Neuronal stem cell (in vitro differentiated cells): ENCODE measurements at regions not wholly inside any gene's neighbourhood (a gene's known extent, or its start where the extent isn't known, plus 50 kb on each side); places are given as distances from the start of the nearest gene placed in this dataset.

Experiments used
- DNase-seq: peaks from one replicate; pipeline ENCODE4 v3.0.0-alpha.2; 2013; ENCODE audit warnings: low spot score
- H2AFZ ChIP-seq: one replicate; pipeline ENCODE4 v1.6.1; 2013; ENCODE audit warnings: mild to moderate bottlenecking, low read length, inconsistent platforms
- H2AK5ac ChIP-seq: 2 replicates; pipeline ENCODE4 v1.6.1; 2013; ENCODE audit warnings: low read depth, mild to moderate bottlenecking, inconsistent platforms, low read length, moderate library complexity, mixed read lengths
- H2BK120ac ChIP-seq: 2 replicates; pipeline ENCODE4 v1.6.1; 2013; ENCODE audit warnings: low read depth, mild to moderate bottlenecking, inconsistent platforms, low read length, moderate library complexity, mixed read lengths
- H2BK12ac ChIP-seq: one replicate; pipeline ENCODE4 v1.6.1; 2013; ENCODE audit warnings: low read length, inconsistent platforms
- H2BK15ac ChIP-seq: 2 replicates; pipeline ENCODE4 v1.6.1; 2013; ENCODE audit warnings: mild to moderate bottlenecking, low read length, inconsistent platforms, mixed read lengths
- H2BK5ac ChIP-seq: one replicate; pipeline ENCODE4 v1.6.1; 2013; ENCODE audit warnings: inconsistent platforms, mild to moderate bottlenecking, low read length, moderate library complexity
- H3K14ac ChIP-seq: one replicate; pipeline ENCODE4 v1.6.1; 2013; ENCODE audit warnings: low read length, inconsistent platforms
- H3K18ac ChIP-seq: 2 replicates; pipeline ENCODE4 v1.6.1; 2013; ENCODE audit warnings: low read length, inconsistent platforms
- H3K23ac ChIP-seq: 2 replicates; pipeline ENCODE4 v1.6.1; 2013; ENCODE audit warnings: low read depth, mild to moderate bottlenecking, mixed read lengths, low read length, inconsistent platforms; ENCODE audit not compliant: poor library complexity
- H3K27ac ChIP-seq: replicated peaks from 3 replicates; pipeline ENCODE4 v1.5.1; 2013; ENCODE audit warnings: low read length, inconsistent platforms
- H3K27me3 ChIP-seq, 3 experiments: 2 replicates each; pipeline ENCODE4 v1.6.1; 2013; ENCODE audit warnings: low read length in 3 of 3, mild to moderate bottlenecking in 2 of 3, inconsistent platforms in 1 of 3, low read depth in 1 of 3, mixed read lengths in 1 of 3, moderate library complexity in 1 of 3; ENCODE audit not compliant: control insufficient read depth in 3 of 3, insufficient read depth in 3 of 3
- H3K36me3 ChIP-seq, 2 donors: replicated peaks in 1 of 2; 2 replicates each; pipeline ENCODE4 v1.6.1; 2013; ENCODE audit warnings: low read length in 2 of 2; ENCODE audit not compliant: control insufficient read depth in 2 of 2, insufficient read depth in 2 of 2
- H3K4ac ChIP-seq: 2 replicates; pipeline ENCODE4 v1.6.1; 2013; ENCODE audit warnings: inconsistent platforms, mild to moderate bottlenecking, low read length, moderate library complexity
- H3K4me1 ChIP-seq, 2 donors: 1 replicate in 1 of 2; 2 replicates in 1 of 2; pipeline ENCODE4 v1.6.1; 2013; ENCODE audit warnings: low read length in 2 of 2, low read depth in 1 of 2; ENCODE audit not compliant: control insufficient read depth in 2 of 2, insufficient read depth in 1 of 2
- H3K4me2 ChIP-seq: one replicate; pipeline ENCODE4 v1.6.1; 2013; ENCODE audit warnings: mild to moderate bottlenecking, low read length, inconsistent platforms; ENCODE audit not compliant: insufficient read depth, poor library complexity, severe bottlenecking
- H3K4me3 ChIP-seq, 2 donors: 2 replicates each; pipeline ENCODE4 v1.5.1; 2013; ENCODE audit warnings: low read length in 2 of 2, mild to moderate bottlenecking in 2 of 2, inconsistent platforms in 1 of 2, moderate library complexity in 1 of 2
- H3K79me1 ChIP-seq: one replicate; pipeline ENCODE4 v1.6.1; 2013; ENCODE audit warnings: low read depth, mild to moderate bottlenecking, inconsistent platforms, low read length, moderate library complexity
- H3K9ac ChIP-seq: one replicate; pipeline ENCODE4 v1.6.1; 2013; ENCODE audit warnings: mild to moderate bottlenecking, low read depth, low read length, inconsistent platforms; ENCODE audit not compliant: poor library complexity
- H3K9me3 ChIP-seq, 2 donors: replicated peaks in 1 of 2; 2 replicates each; pipeline versions ENCODE3 to v1.6.1; 2013; ENCODE audit warnings: low read length in 2 of 2, mild to moderate bottlenecking in 2 of 2, inconsistent platforms in 1 of 2, low read depth in 1 of 2, mixed read lengths in 1 of 2, moderate library complexity in 1 of 2; ENCODE audit not compliant: control insufficient read depth in 2 of 2, insufficient read depth in 1 of 2
- H4K8ac ChIP-seq: one replicate; pipeline ENCODE4 v1.6.1; 2013; ENCODE audit warnings: low read depth, mild to moderate bottlenecking, inconsistent platforms, low read length, moderate library complexity
- H4K91ac ChIP-seq: one replicate; pipeline ENCODE4 v1.6.1; 2013; ENCODE audit warnings: low read length, low read depth, mild to moderate bottlenecking, inconsistent platforms; ENCODE audit not compliant: poor library complexity
- WGBS, 2 donors: extraction: QIAGEN DNeasy Blood & Tissue Kit; methylation state at CpG; one replicate each; pipeline ENCODE4 v1.1.7; 2013; ENCODE audit warnings: missing lambda C conversion rate in 2 of 2, mixed read lengths in 1 of 2; ENCODE audit not compliant: insufficient read length in 2 of 2, insufficient replicate concordance in 1 of 2; ENCODE audit errors: extremely low coverage in 2 of 2; 5-methylcytosine and 5-hydroxymethylcytosine counted together

DNA sequence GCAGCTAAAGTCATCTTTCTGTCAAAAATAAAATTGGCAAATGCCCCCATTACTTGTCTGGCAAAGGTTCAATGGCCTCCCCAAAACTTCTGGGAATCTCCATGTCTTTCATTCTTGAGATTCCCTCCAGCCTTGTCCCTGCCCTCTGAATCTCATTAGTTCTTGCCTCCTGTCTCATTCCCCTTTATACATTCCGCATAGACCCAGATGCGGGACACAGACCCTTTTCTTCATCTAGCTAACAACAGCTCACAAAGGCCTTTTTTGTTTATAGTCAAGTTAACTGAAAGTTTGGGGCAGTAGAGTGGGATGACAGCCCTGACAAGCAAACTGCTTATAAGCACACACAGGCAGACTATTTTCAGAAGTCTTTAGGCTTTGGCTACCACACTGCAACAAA is 306.1 kb upstream of the FAM241A start:
- no peaks in the 10 kb centered on the region for H3K27me3 ChIP-seq
- peak; percentile 27 for DNase-seq
- no peak overlapping the region for H3K23ac ChIP-seq
- H3K4me1 ChIP-seq: peaks cover 0 to 6% of the 10 kb centered on the region in 2 donors
- no peak overlapping the region for H3K4ac ChIP-seq
- H2AK5ac ChIP-seq: no peak overlapping the region
- no peaks in the 10 kb centered on the region for H3K79me1 ChIP-seq
- no peak overlapping the region for H3K4me3 ChIP-seq
- no peaks in the 10 kb centered on the region for H3K9me3 ChIP-seq
- no peak overlapping the region for H3K4me2 ChIP-seq
- no peak overlapping the region for H4K91ac ChIP-seq
- H3K14ac ChIP-seq: no peak overlapping the region
- no peak overlapping the region for H4K8ac ChIP-seq
- no peak overlapping the region for H3K27ac ChIP-seq
- no peak overlapping the region for H2BK5ac ChIP-seq
- no peak overlapping the region for H2BK15ac ChIP-seq
- no peak overlapping the region for H2BK120ac ChIP-seq
- H3K36me3 ChIP-seq: no peaks in the 10 kb centered on the region
- H3K18ac ChIP-seq: no peak overlapping the region
- WGBS, 2 donors: no CpG with 5 or more reads among the region's 2 CpGs
- H2AFZ ChIP-seq: no peak overlapping the region
- no peak overlapping the region for H2BK12ac ChIP-seq
- H3K9ac ChIP-seq: no peak overlapping the region

DNA sequence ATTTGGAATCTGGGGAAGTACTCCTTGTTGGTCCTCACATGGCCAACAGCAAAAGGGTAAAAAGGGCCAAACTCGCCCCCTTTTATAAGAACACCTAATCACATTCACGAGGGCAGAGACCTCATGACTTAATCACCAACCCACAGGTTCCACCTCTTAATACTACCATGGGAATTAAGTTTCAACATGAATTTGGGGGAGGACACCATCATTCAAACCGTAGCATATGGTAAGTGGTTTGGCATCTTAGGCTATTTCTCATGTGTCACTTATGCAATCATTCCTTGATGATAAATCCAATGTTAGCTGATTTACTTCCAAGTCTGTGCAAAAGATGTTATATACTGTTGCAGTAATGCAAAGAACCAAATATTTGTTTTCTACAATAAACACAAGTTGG is 302.9 kb upstream of the FAM241A start:
- no peak overlapping the region for H3K9ac ChIP-seq
- no peak overlapping the region for H2AK5ac ChIP-seq
- no peak for DNase-seq
- H3K79me1 ChIP-seq: no peaks in the 10 kb centered on the region
- no peak overlapping the region for H3K4me2 ChIP-seq
- WGBS, 2 donors: no CpG with 5 or more reads among the region's 3 CpGs
- no peak overlapping the region for H3K14ac ChIP-seq
- no peak overlapping the region for H2BK5ac ChIP-seq
- no peak overlapping the region for H4K91ac ChIP-seq
- no peak overlapping the region for H2BK15ac ChIP-seq
- H3K4ac ChIP-seq: no peak overlapping the region
- peaks cover 0 to 1% of the 10 kb centered on the region in 2 donors for H3K9me3 ChIP-seq
- no peak overlapping the region for H2BK12ac ChIP-seq
- no peak overlapping the region for H2AFZ ChIP-seq
- H4K8ac ChIP-seq: no peak overlapping the region
- no peak overlapping the region for H3K18ac ChIP-seq
- H3K36me3 ChIP-seq: no peaks in the 10 kb centered on the region
- H3K4me1 ChIP-seq: peaks cover 0 to 6% of the 10 kb centered on the region in 2 donors
- H3K27me3 ChIP-seq: no peaks in the 10 kb centered on the region
- no peak overlapping the region for H2BK120ac ChIP-seq
- H3K27ac ChIP-seq: no peak overlapping the region
- no peak overlapping the region for H3K23ac ChIP-seq
- H3K4me3 ChIP-seq: no peak overlapping the region

DNA sequence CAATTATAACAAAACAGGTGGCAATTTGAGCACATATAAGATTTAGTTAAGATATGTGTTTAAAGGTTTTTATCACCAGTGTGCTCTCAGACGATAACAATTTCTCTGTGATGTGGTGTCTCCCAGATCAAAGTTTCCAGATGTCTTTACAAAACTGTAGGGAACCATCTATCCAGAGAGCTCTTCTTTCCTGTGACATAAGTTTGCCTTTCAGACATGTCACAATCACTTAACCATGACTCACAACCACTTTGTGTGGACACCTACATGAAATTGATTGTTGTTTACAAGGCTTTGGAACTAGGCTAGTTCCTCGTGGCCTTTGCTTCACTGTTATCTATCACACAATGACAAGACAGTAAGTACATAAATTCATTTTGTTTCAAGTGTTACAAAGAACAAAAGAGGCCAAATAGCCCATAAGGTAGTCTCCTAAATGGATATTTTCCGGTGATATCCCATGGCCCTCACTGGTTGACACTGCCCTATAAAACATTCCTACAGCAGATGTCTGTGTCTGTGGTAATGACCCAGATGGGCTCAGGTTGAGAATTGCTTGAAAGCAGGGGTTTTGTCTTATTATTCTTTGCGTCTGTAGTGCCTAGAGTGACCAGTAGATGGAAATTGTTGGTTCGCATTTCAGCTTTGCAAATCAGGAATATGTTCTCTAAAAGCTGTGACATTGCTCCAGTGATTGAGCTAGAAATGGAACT is 297.8 kb upstream of the FAM241A start:
- no peak overlapping the region for H3K14ac ChIP-seq
- no peak overlapping the region for H3K4me3 ChIP-seq
- H3K27ac ChIP-seq: no peak overlapping the region
- no peaks in the 10 kb centered on the region for H3K36me3 ChIP-seq
- H3K4ac ChIP-seq: no peak overlapping the region
- no peak overlapping the region for H3K18ac ChIP-seq
- H4K8ac ChIP-seq: no peak overlapping the region
- no CpG with 5 or more reads among the region's 5 CpGs for WGBS, 2 donors
- no peak overlapping the region for H2AK5ac ChIP-seq
- no peak overlapping the region for H2AFZ ChIP-seq
- DNase-seq: no peak
- H3K9ac ChIP-seq: no peak overlapping the region
- H2BK5ac ChIP-seq: no peak overlapping the region
- H3K4me1 ChIP-seq: no peaks in the 10 kb centered on the region
- no peaks in the 10 kb centered on the region for H3K27me3 ChIP-seq
- no peaks in the 10 kb centered on the region for H3K79me1 ChIP-seq
- no peak overlapping the region for H3K23ac ChIP-seq
- no peak overlapping the region for H3K4me2 ChIP-seq
- no peak overlapping the region for H2BK120ac ChIP-seq
- peaks cover 0 to 1% of the 10 kb centered on the region in 2 donors for H3K9me3 ChIP-seq
- no peak overlapping the region for H2BK12ac ChIP-seq
- no peak overlapping the region for H4K91ac ChIP-seq
- H2BK15ac ChIP-seq: no peak overlapping the region

- Histone ChIP-seq H2BK15ac (no peak overlapping the region), H3K27ac (no peak overlapping the region), H3K18ac (no peak overlapping the region), H3K14ac (no peak overlapping the region), H3K79me1 (no peaks in the 10 kb centered on the region), H3K36me3 (no peaks in the 10 kb centered on the region), H4K8ac (no peak overlapping the region), H3K27me3 (no peaks in the 10 kb centered on the region), H2BK12ac (no peak overlapping the region), H2BK5ac (no peak overlapping the region), H3K9ac (no peak overlapping the region), H3K23ac (no peak overlapping the region), H3K4me2 (no peak overlapping the region), H4K91ac (no peak overlapping the region), H3K4me3 (no peak overlapping the region), H2AFZ (no peak overlapping the region), H2BK120ac (no peak overlapping the region), H3K9me3 (peaks cover 0 to 1% of the 10 kb centered on the region in 2 donors), H3K4me1 (no peaks in the 10 kb centered on the region), H3K4ac (no peak overlapping the region), H2AK5ac (no peak overlapping the region)
- DNase-seq: no peak
- no CpG with 5 or more reads among the region's 1 CpG for WGBS, 2 donors
Observed at GRCh38 chr4:111849746-111850284, 295.4 kb upstream of the FAM241A start.
